ENCODE measurements at regions not wholly inside any gene's neighbourhood (a gene's known extent, or its start where the extent isn't known, plus 50 kb on each side); places are given as distances from the start of the nearest gene placed in this dataset.
"Not testable (repeated sequence)": the region's sequence is repeated elsewhere in the genome, so short reads cannot be mapped to it uniquely, and the experiment has no call there.

DNA sequence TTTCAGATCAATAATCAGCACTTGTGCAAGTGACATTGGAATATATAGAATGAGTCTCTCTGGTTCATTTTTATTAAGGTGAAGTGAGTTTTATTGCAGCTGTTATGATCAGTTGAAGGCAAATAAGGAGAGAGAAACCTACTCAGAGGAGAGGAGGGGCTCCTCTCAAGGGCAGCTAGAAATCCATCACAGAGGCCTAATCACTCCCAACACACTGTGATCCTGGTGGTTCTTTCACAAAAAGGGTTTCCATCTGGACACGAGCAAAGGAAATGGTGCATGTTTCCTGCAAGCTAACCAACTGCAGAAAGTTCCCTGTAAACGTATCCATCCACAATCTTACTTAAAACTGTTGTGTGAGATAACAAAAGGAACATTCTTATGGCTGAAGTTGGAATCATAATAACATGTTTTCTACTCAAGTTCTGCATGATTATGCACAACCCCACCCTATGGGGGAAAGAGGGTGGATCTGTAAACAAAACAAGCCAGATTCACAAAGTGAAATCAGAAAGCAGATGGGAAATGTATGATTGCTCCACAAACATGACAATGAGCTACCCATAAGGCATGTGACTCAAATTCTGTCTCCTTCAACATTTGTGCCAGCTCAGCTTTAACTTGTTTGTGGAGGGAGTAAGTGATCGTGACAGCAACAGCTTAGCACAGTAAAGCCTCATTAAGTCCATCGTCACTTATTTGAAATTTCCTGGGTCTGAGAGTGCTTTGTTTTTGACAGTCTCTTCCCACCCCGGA, 141.2 kb upstream of the ST6GALNAC5 start:
- DNase-seq (ENCODE audit: low read depth), result no peak
- ChIA-PET POLR2A (no interaction called here), CTCF (interaction anchor here (0.7 kb wide), 1 partner anchor 29 kb away, joined by 3 read pairs; no protein-coding TSS in a partner anchor)

DNA sequence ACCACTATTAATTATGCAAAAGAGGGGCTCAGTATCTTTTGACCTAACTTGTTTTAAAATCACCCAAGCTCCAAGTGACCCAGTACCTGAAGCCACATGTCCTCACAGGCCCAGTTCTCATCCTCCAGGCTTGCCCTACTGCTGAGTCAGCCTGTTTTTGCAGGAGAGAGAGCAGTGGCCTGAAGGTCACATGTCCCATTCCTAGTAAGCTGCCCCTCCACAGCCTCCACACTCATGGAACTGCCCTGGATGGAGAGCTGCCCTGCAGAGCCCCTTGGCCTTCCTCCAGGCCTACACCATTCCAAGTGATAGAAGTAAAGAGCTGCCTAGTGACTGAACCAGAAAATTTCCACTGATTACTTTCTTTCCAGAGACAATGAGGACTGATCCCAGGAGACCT, 139.8 kb upstream of the ST6GALNAC5 start:
- no peak overlapping the region for H3K4me3 ChIP-seq (ENCODE audit: low read depth, low read length)
- no peak for DNase-seq (ENCODE audit: low read depth)
- no peaks in the 10 kb centered on the region for H3K36me3 ChIP-seq (ENCODE audit: control insufficient read depth, insufficient read depth, low read length)
- TF ChIP-seq, protein P1, sequence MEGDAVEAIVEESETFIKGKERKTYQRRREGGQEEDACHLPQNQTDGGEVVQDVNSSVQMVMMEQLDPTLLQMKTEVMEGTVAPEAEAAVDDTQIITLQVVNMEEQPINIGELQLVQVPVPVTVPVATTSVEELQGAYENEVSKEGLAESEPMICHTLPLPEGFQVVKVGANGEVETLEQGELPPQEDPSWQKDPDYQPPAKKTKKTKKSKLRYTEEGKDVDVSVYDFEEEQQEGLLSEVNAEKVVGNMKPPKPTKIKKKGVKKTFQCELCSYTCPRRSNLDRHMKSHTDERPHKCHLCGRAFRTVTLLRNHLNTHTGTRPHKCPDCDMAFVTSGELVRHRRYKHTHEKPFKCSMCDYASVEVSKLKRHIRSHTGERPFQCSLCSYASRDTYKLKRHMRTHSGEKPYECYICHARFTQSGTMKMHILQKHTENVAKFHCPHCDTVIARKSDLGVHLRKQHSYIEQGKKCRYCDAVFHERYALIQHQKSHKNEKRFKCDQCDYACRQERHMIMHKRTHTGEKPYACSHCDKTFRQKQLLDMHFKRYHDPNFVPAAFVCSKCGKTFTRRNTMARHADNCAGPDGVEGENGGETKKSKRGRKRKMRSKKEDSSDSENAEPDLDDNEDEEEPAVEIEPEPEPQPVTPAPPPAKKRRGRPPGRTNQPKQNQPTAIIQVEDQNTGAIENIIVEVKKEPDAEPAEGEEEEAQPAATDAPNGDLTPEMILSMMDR (IDR thresholded peaks at IDR 0.05; ENCODE audit: insufficient read depth, low read depth, low read length), result no peak
- POLR2A ChIA-PET, result no interaction called here
- no peaks in the 10 kb centered on the region for H3K27me3 ChIP-seq (ENCODE audit: control insufficient read depth, insufficient read depth, low read length)
- CTCF ChIA-PET, result no interaction called here

More for the DNA sequence above, 141.2 kb upstream of the ST6GALNAC5 start:
- Histone ChIP-seq H3K36me3 (ENCODE audit: control insufficient read depth, insufficient read depth, low read length) (no peaks in the 10 kb centered on the region), H3K27me3 (ENCODE audit: control insufficient read depth, insufficient read depth, low read length) (no peaks in the 10 kb centered on the region), H3K4me3 (ENCODE audit: low read depth, low read length) (no peak overlapping the region)
- TF ChIP-seq, protein P1 (IDR thresholded peaks at IDR 0.05; ENCODE audit: insufficient read depth, low read depth, low read length), result no peak

DNA sequence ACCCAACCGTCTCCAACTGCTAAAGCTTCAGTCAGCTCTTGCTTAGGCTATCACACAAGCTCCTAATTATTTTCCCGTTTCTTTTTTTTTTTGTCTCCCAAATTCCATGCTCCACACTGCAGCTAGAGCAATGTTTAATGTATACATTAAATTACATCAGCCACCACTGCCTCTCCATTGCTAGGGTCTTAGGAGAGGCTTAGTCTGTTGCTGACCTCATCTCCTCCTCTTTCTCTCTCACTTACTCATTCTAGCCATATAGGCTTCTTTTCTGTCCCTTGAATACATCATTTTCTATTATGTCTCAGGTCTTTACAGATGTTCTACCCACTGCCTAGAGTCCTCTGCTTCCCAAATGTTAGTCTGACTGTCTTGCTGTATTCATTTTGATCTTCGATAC, 138.1 kb upstream of the ST6GALNAC5 start:
- TF ChIP-seq, protein P1 (IDR thresholded peaks at IDR 0.05; ENCODE audit: insufficient read depth, low read depth, low read length), result no peak
- Histone ChIP-seq H3K4me3 (ENCODE audit: low read depth, low read length) (no peak overlapping the region), H3K27me3 (ENCODE audit: control insufficient read depth, insufficient read depth, low read length) (no peaks in the 10 kb centered on the region), H3K36me3 (ENCODE audit: control insufficient read depth, insufficient read depth, low read length) (no peaks in the 10 kb centered on the region)
- no peak for DNase-seq (ENCODE audit: low read depth)
- CTCF ChIA-PET, result no interaction called here
- POLR2A ChIA-PET, result no interaction called here

DNA sequence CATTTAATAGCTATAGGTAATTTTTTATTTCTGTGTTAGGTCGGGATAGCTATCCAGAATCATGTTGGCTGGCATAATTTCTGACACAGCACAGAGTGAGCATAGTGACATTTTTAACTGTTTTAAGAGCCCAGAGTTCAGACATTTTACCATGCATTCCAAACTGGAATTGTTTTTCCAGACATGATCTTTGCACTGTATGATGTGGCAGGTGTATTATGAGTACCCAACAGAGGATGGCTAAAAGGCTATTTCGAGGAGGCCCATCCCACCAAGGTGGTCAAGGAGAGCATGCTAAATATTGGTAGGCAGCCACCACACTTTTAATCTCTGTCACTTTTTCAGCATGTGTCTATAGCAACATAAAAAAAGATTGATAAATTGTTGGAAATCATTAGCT, 137.3 kb upstream of the ST6GALNAC5 start:
- H3K36me3 ChIP-seq (ENCODE audit: control insufficient read depth, insufficient read depth, low read length), result no peaks in the 10 kb centered on the region
- ChIA-PET CTCF (no interaction called here), POLR2A (no interaction called here)
- TF ChIP-seq, protein P1 (IDR thresholded peaks at IDR 0.05; ENCODE audit: insufficient read depth, low read depth, low read length), result no peak
- no peaks in the 10 kb centered on the region for H3K27me3 ChIP-seq (ENCODE audit: control insufficient read depth, insufficient read depth, low read length)
- H3K4me3 ChIP-seq (ENCODE audit: low read depth, low read length), result no peak overlapping the region
- no peak for DNase-seq (ENCODE audit: low read depth)

DNA sequence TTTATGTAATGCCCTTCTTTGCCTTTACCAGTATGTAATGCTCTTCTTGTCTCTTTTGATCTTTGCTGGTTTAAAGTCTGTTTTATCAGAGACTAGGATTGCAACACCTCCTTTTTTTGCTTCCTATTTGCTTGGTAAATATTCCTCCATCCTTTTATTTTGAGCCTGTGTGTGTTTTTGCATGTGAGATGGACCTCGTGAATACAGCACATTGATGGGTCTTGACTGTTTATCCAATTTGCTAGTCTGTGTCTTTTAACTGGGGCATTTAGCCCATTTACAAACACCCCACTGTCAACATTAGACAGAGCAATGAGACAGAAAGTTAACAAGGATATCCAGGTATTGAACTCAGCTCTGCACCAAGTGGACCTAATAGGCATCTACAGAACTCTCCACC, 128.9 kb upstream of the ST6GALNAC5 start:
- CTCF ChIA-PET; H3K27me3 ChIP-seq (ENCODE audit: control insufficient read depth, insufficient read depth, low read length); POLR2A ChIA-PET; H3K36me3 ChIP-seq (ENCODE audit: control insufficient read depth, insufficient read depth, low read length); DNase-seq (ENCODE audit: low read depth); H3K4me3 ChIP-seq (ENCODE audit: low read depth, low read length): not testable (repeated sequence)

DNA sequence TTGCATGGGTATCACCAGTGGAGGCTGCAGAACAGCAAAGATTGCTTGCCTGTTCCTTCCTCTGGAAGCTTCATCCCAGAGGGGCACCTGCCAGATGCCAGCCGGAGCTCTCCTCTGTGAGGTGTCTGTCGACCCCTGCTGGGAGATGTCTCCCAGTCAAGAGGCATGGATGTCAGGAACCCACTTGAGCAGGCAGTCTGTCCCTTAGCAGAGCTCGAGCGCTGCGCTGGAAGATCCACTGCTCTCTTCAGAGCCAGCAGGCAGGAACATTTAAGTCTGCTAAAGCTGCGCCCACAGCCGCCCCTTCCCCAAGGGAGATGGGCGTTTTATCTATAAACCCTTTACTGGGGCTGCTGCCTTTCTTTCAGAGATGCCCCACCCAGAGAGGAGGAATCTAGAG, 126.3 kb upstream of the ST6GALNAC5 start:
- POLR2A ChIA-PET; H3K36me3 ChIP-seq (ENCODE audit: control insufficient read depth, insufficient read depth, low read length); CTCF ChIA-PET; H3K27me3 ChIP-seq (ENCODE audit: control insufficient read depth, insufficient read depth, low read length); H3K4me3 ChIP-seq (ENCODE audit: low read depth, low read length); DNase-seq (ENCODE audit: low read depth): not testable (repeated sequence)

All from BJ (cell line).